H1 (cell line): ENCODE measurements at regions not wholly inside any gene's neighbourhood (a gene's known extent, or its start where the extent isn't known, plus 50 kb on each side); places are given as distances from the start of the nearest gene placed in this dataset.

ENCODE experiments used
- CTCF ChIA-PET: fragments of 300-600 bp; sonication (Branson Sonifier 250); formaldehyde crosslinking; loops from one replicate; lab custom pipeline; 2021; ENCODE audit not compliant: partially characterized antibody; lab: Charles Lee
- POLR2A ChIA-PET: fragments of 300-600 bp; sonication (Branson Sonifier 250); formaldehyde crosslinking; loops from one replicate; lab custom pipeline; 2021; ENCODE audit warnings: inconsistent platforms; ENCODE audit not compliant: partially characterized antibody; lab: Charles Lee
- DNase-seq, 2 experiments: peaks; one replicate each; pipeline versions ENCODE4 v3.0.0 to v3.0.0-alpha.2; 2010 to 2022; ENCODE audit warnings: low spot score in 2 of 2, low read depth in 1 of 2, mixed read lengths in 1 of 2
- FAIRE-seq: peaks from 2 replicates; lab custom pipeline; 2011; peaks lifted over from hg19 to GRCh38; lab: Jason Lieb, UNC
- H2AFZ ChIP-seq: 2 replicates; pipeline ENCODE4 v1.8.1; 2012; ENCODE audit warnings: low read length, inconsistent platforms
- H2AK5ac ChIP-seq: 2 replicates; pipeline ENCODE4 v1.6.1; 2013; ENCODE audit warnings: low read depth, low read length
- H2BK120ac ChIP-seq: replicated peaks from 2 replicates; pipeline ENCODE3; 2013; ENCODE audit warnings: low read depth, low read length, inconsistent platforms
- H2BK12ac ChIP-seq: 2 replicates; pipeline ENCODE4 v1.6.1; 2013; ENCODE audit warnings: low read depth, low read length
- H2BK15ac ChIP-seq: 2 replicates; pipeline ENCODE4 v1.6.1; 2013; ENCODE audit warnings: low read length
- H2BK20ac ChIP-seq: 2 replicates; pipeline ENCODE4 v1.6.1; 2013; ENCODE audit warnings: low read length
- H2BK5ac ChIP-seq: 2 replicates; pipeline ENCODE4 v1.6.1; 2013; ENCODE audit warnings: low read depth, low read length
- H3K14ac ChIP-seq: 2 replicates; pipeline ENCODE4 v1.6.1; 2013; ENCODE audit warnings: inconsistent platforms; ENCODE audit not compliant: insufficient read length
- H3K18ac ChIP-seq: 2 replicates; pipeline ENCODE4 v1.6.1; 2013; ENCODE audit warnings: low read length; ENCODE audit errors: extremely low read depth
- H3K23ac ChIP-seq: 2 replicates; pipeline ENCODE4 v1.6.1; 2013; ENCODE audit warnings: inconsistent platforms; ENCODE audit not compliant: insufficient read length
- H3K23me2 ChIP-seq: 2 replicates; pipeline ENCODE4 v1.6.1; 2013; ENCODE audit warnings: low read depth, low read length
- H3K27ac ChIP-seq: 2 replicates; pipeline ENCODE4 v1.6.1; 2011; ENCODE audit warnings: low read depth, low read length, inconsistent platforms
- H3K27me3 ChIP-seq, 4 experiments: replicated peaks in 1 of 4; 1 replicate in 1 of 4; 2 replicates in 3 of 4; pipeline versions ENCODE4 v1.6.1 to v1.8.1; 2011 to 2013; ENCODE audit warnings: low read length in 3 of 4, mild to moderate bottlenecking in 3 of 4, inconsistent platforms in 2 of 4, mixed read lengths in 2 of 4, moderate library complexity in 1 of 4; ENCODE audit not compliant: control insufficient read depth in 3 of 4, insufficient read depth in 3 of 4; ENCODE audit errors: extremely low read depth in 1 of 4
- H3K36me3 ChIP-seq, 4 experiments: 2 replicates each; pipeline versions ENCODE4 v1.6.1 to v1.8.1; 2011 to 2013; ENCODE audit warnings: mild to moderate bottlenecking in 4 of 4, low read length in 3 of 4, moderate library complexity in 2 of 4, control low read depth in 1 of 4, inconsistent platforms in 1 of 4; ENCODE audit not compliant: insufficient read depth in 4 of 4, control insufficient read depth in 2 of 4
- H3K4ac ChIP-seq: replicated peaks from 2 replicates; pipeline ENCODE3; 2013; ENCODE audit warnings: low read length, low read depth, mixed read lengths, inconsistent platforms; ENCODE audit not compliant: insufficient read length
- H3K4me1 ChIP-seq, 4 experiments: replicated peaks in 1 of 4; 1 replicate in 1 of 4; 2 replicates in 3 of 4; pipeline versions ENCODE4 v1.6.1 to v1.8.1; 2011 to 2013; ENCODE audit warnings: low read length in 3 of 4, inconsistent platforms in 2 of 4, mixed read lengths in 1 of 4; ENCODE audit not compliant: insufficient read depth in 4 of 4, control insufficient read depth in 3 of 4
- H3K4me2 ChIP-seq, 2 experiments: 2 replicates each; pipeline versions ENCODE4 v1.6.1 to v1.8.1; 2011 to 2013; ENCODE audit warnings: low read depth in 2 of 2, low read length in 2 of 2, control low read depth in 1 of 2, inconsistent platforms in 1 of 2, mild to moderate bottlenecking in 1 of 2; ENCODE audit not compliant: insufficient read depth in 1 of 2
- H3K4me3 ChIP-seq, 4 experiments: fragments of 200-600, 300-600 bp in 1 of 4; sonication (generic), shearing (Covaris generic), sonication (Bioruptor Twin) in 1 of 4; 2 replicates each; pipeline versions ENCODE4 v1.5.1 to v1.8.1; 2011 to 2016; ENCODE audit warnings: low read length in 4 of 4, low read depth in 3 of 4, control low read depth in 2 of 4, inconsistent platforms in 2 of 4, mild to moderate bottlenecking in 2 of 4, mixed read lengths in 1 of 4, moderate library complexity in 1 of 4; ENCODE audit not compliant: insufficient read depth in 2 of 4; ENCODE audit errors: extremely low read depth in 1 of 4
- H3K56ac ChIP-seq: replicated peaks from 2 replicates; pipeline ENCODE3; 2013; ENCODE audit warnings: low read depth, mild to moderate bottlenecking, mixed read lengths, low read length, inconsistent platforms; ENCODE audit not compliant: insufficient read length
- H3K79me1 ChIP-seq: 2 replicates; pipeline ENCODE4 v1.6.1; 2013; ENCODE audit warnings: low read depth, low read length, control low read depth
- H3K79me2 ChIP-seq, 2 experiments: 2 replicates each; pipeline versions ENCODE4 v1.6.1 to v1.8.1; 2012 to 2013; ENCODE audit warnings: low read length in 2 of 2, mild to moderate bottlenecking in 2 of 2, inconsistent platforms in 1 of 2; ENCODE audit not compliant: insufficient read depth in 2 of 2, control insufficient read depth in 1 of 2
- H3K9ac ChIP-seq, 4 experiments: replicated peaks in 1 of 4; 1 replicate in 1 of 4; 2 replicates in 3 of 4; pipeline versions ENCODE4 v1.6.1 to v1.8.1; 2011 to 2013; ENCODE audit warnings: low read depth in 3 of 4, low read length in 3 of 4, control low read depth in 2 of 4, mild to moderate bottlenecking in 2 of 4, moderate library complexity in 2 of 4, inconsistent platforms in 1 of 4; ENCODE audit errors: extremely low read depth in 1 of 4
- H3K9me3 ChIP-seq, 2 experiments: 2 replicates each; pipeline versions ENCODE4 v1.6.1 to v1.8.1; 2012 to 2013; ENCODE audit warnings: mild to moderate bottlenecking in 2 of 2, moderate library complexity in 2 of 2, control low read depth in 1 of 2, inconsistent platforms in 1 of 2, low read depth in 1 of 2, low read length in 1 of 2, mixed read lengths in 1 of 2; ENCODE audit not compliant: insufficient read depth in 2 of 2
- H4K20me1 ChIP-seq, 2 experiments: replicated peaks in 1 of 2; 2 replicates each; pipeline versions ENCODE3 to v1.8.1; 2011 to 2013; ENCODE audit warnings: inconsistent platforms in 2 of 2, low read length in 2 of 2, mild to moderate bottlenecking in 1 of 2; ENCODE audit not compliant: insufficient read depth in 2 of 2, control insufficient read depth in 1 of 2
- H4K5ac ChIP-seq: 2 replicates; pipeline ENCODE4 v1.6.1; 2013; ENCODE audit warnings: low read length, low read depth, mixed read lengths, inconsistent platforms; ENCODE audit not compliant: insufficient read length
- H4K8ac ChIP-seq: 2 replicates; pipeline ENCODE4 v1.8.0; 2013; ENCODE audit warnings: mild to moderate bottlenecking, moderate library complexity, low read length, inconsistent platforms; ENCODE audit not compliant: insufficient read depth; ENCODE audit errors: extremely low read depth
- H4K91ac ChIP-seq: replicated peaks from 2 replicates; pipeline ENCODE3; 2013; ENCODE audit warnings: low read length, mixed read lengths, inconsistent platforms; ENCODE audit not compliant: insufficient read length
- TCF12 ChIP-seq: IDR thresholded peaks from 2 replicates; pipeline ENCODE4 v1.6.1; 2011; ENCODE audit warnings: low read depth, mild to moderate bottlenecking, low read length
- WGBS, 2 experiments: shearing (Covaris generic) in 1 of 2; methylation state at CpG; one replicate each; pipeline versions ENCODE4 v1.1.6 to v1.1.7; 2013 to 2015; ENCODE audit warnings: low lambda C conversion rate in 2 of 2, mixed read lengths in 2 of 2, inconsistent platforms in 1 of 2, low coverage in 1 of 2, missing lambda C conversion rate in 1 of 2; ENCODE audit not compliant: insufficient replicate concordance in 2 of 2, insufficient coverage in 1 of 2, insufficient read length in 1 of 2; ENCODE audit errors: extremely low coverage in 1 of 2, missing lambda C conversion rate in 1 of 2; 5-methylcytosine and 5-hydroxymethylcytosine counted together

GRCh38 chr14:85222341-85222740 is 307.6 kb upstream of the FLRT2 start:
- Histone ChIP-seq H3K9me3 (no peaks in the 10 kb centered on the region), H3K23ac (no peak overlapping the region), H3K23me2 (no peaks in the 10 kb centered on the region), H2BK20ac (no peak overlapping the region), H3K18ac (no peak overlapping the region), H2AK5ac (no peak overlapping the region), H3K4me2 (peak overlapping the region; percentile 26 to 36; a peak in 3 of 4 replicates), H3K9ac (no peak overlapping the region), H4K5ac (no peak overlapping the region), H3K27me3 (no peaks in the 10 kb centered on the region; a peak in 1 of 7 replicates), H3K14ac (no peak overlapping the region), H2BK120ac (no peak overlapping the region), H4K91ac (no peak overlapping the region), H3K4me1 (peaks cover 0 to 20% (median 7%) of the 10 kb centered on the region in 4 experiments; a peak in 5 of 7 replicates), H3K4ac (no peak overlapping the region), H4K8ac (no peak overlapping the region), H3K56ac (no peak overlapping the region), H3K79me1 (no peaks in the 10 kb centered on the region), H2BK15ac (no peak overlapping the region), H2AFZ (no peak overlapping the region), H3K4me3 (0 out of 8 replicates have a peak overlapping the region, but pooled peaks of 1 of the 4 experiments have one; percentile 2), H3K79me2 (no peaks in the 10 kb centered on the region), H3K27ac (no peak overlapping the region), H3K36me3 (no peaks in the 10 kb centered on the region), H2BK5ac (no peak overlapping the region), H4K20me1 (no peaks in the 10 kb centered on the region), H2BK12ac (no peak overlapping the region)
- WGBS, 2 experiments, result 11% methylated on average over 1 of the region's 1 CpG; no CpG with 5 or more reads in 1 of the 2 experiments
- ChIA-PET POLR2A (no interaction called here), CTCF (interaction anchor here (1.6 kb wide), 1 partner anchor 27 kb away, joined by 4 read pairs; no protein-coding TSS in a partner anchor)
- DNase-seq (no peak), FAIRE-seq (no peak)
- no peak for TF ChIP-seq TCF12
